HEK293 (cell line): ENCODE measurements at regions not wholly inside any gene's neighbourhood (a gene's known extent, or its start where the extent isn't known, plus 50 kb on each side); places are given as distances from the start of the nearest gene placed in this dataset.

Experiments used
- CTCF ChIA-PET: fragments of 350-600 bp; formaldehyde crosslinking; extraction: SDS; loops from one replicate; lab custom pipeline; 2021; ENCODE audit warnings: antibody characterized with exemption; lab: Yijun Ruan, JAX
- POLR2A ChIA-PET: fragments of 300-600 bp; formaldehyde crosslinking; extraction: SDS; loops from one replicate; lab custom pipeline; 2020; ENCODE audit warnings: antibody characterized with exemption, inconsistent platforms; lab: Yijun Ruan, JAX
- H3K27ac ChIP-seq: fragments of 200-500 bp; sonication (Bioruptor generic); 2 replicates; pipeline ENCODE4 v1.5.1; 2014; ENCODE audit warnings: low read depth, low read length, control low read depth, inconsistent platforms; ENCODE audit errors: extremely low read depth
- H3K36me3 ChIP-seq, 2 experiments: fragments of 200-500 bp in 1 of 2; sonication (Bioruptor generic) in 1 of 2; 1 replicate in 1 of 2; 2 replicates in 1 of 2; pipeline ENCODE4 v1.5.1; 2014 to 2017; ENCODE audit warnings: inconsistent platforms in 2 of 2, low read length in 2 of 2; ENCODE audit not compliant: control insufficient read depth in 2 of 2, insufficient read depth in 1 of 2
- H3K4me1 ChIP-seq: fragments of 200-500 bp; sonication (Bioruptor generic); 2 replicates; pipeline ENCODE4 v1.5.1; 2014; ENCODE audit warnings: mild to moderate bottlenecking, low read length, inconsistent platforms; ENCODE audit not compliant: control insufficient read depth, insufficient read depth
- H3K4me3 ChIP-seq: 2 replicates; pipeline ENCODE4 v1.5.1; 2011; ENCODE audit warnings: low read depth, mild to moderate bottlenecking, control low read depth, low read length, moderate library complexity
- H3K9me3 ChIP-seq: fragments of 200-500 bp; sonication (Bioruptor generic); 2 replicates; pipeline ENCODE4 v1.5.1; 2014; ENCODE audit warnings: low read depth, low read length, inconsistent platforms; ENCODE audit not compliant: control insufficient read depth, insufficient read depth
- BCL6B ChIP-seq: fragments of 450-650 bp; formaldehyde crosslinking; IDR thresholded peaks from 2 replicates; pipeline ENCODE4 v1.5.1; 2017; ENCODE audit warnings: missing biosample characterization, missing genetic modification characterization
- EGR2 ChIP-seq: fragments of 450-650 bp; formaldehyde crosslinking; IDR thresholded peaks from 2 replicates; pipeline ENCODE4 v1.5.1; 2016; ENCODE audit warnings: low read depth, missing biosample characterization, missing genetic modification characterization
- GLIS1 ChIP-seq: fragments of 450-650 bp; formaldehyde crosslinking; IDR thresholded peaks from 2 replicates; pipeline ENCODE4 v1.5.1; 2016; ENCODE audit warnings: missing biosample characterization, missing genetic modification characterization
- HOXC10 ChIP-seq: sonication (generic); formaldehyde crosslinking; IDR thresholded peaks from 2 replicates; pipeline ENCODE4 v1.8.1; 2023; ENCODE audit warnings: mild to moderate bottlenecking, missing genetic modification reagents
- KLF16 ChIP-seq: fragments of 450-650 bp; formaldehyde crosslinking; IDR thresholded peaks from 2 replicates; pipeline ENCODE4 v1.5.1; 2017; ENCODE audit warnings: missing biosample characterization, missing genetic modification characterization
- PATZ1 ChIP-seq: fragments of 450-650 bp; formaldehyde crosslinking; IDR thresholded peaks from 2 replicates; pipeline ENCODE4 v1.5.1; 2016; ENCODE audit warnings: missing biosample characterization, missing genetic modification characterization
- ZBTB6 ChIP-seq: fragments of 450-650 bp; formaldehyde crosslinking; IDR thresholded peaks from 2 replicates; pipeline ENCODE4 v1.5.1; 2017; ENCODE audit warnings: missing biosample characterization, missing genetic modification characterization
- ZEB2 ChIP-seq: fragments of 450-650 bp; formaldehyde crosslinking; IDR thresholded peaks from 2 replicates; pipeline ENCODE4 v1.5.1; 2016; ENCODE audit warnings: missing biosample characterization, missing genetic modification characterization
- ZNF114 ChIP-seq: fragments of 450-650 bp; formaldehyde crosslinking; IDR thresholded peaks from 2 replicates; pipeline ENCODE4 v1.5.0; 2017; ENCODE audit warnings: missing biosample characterization, missing genetic modification characterization
- ZNF146 ChIP-seq: fragments of 450-650 bp; formaldehyde crosslinking; IDR thresholded peaks from 2 replicates; pipeline ENCODE4 v1.5.1; 2016; ENCODE audit warnings: missing biosample characterization, missing genetic modification characterization
- ZNF175 ChIP-seq: fragments of 450-650 bp; formaldehyde crosslinking; IDR thresholded peaks from 2 replicates; pipeline ENCODE4 v1.5.1; 2016; ENCODE audit warnings: missing biosample characterization, missing genetic modification characterization
- ZNF311 ChIP-seq: fragments of 450-650 bp; formaldehyde crosslinking; IDR thresholded peaks from 2 replicates; pipeline ENCODE4 v1.5.1; 2017; ENCODE audit warnings: missing biosample characterization, missing genetic modification characterization, borderline replicate concordance
- ZNF335 ChIP-seq: fragments of 450-650 bp; formaldehyde crosslinking; conservative IDR thresholded peaks from 2 replicates; pipeline ENCODE4 v1.5.1; 2016; ENCODE audit warnings: missing biosample characterization, missing genetic modification characterization
- ZNF433 ChIP-seq: fragments of 450-650 bp; formaldehyde crosslinking; IDR thresholded peaks from 2 replicates; pipeline ENCODE4 v1.5.1; 2016; ENCODE audit warnings: missing biosample characterization, missing genetic modification characterization, low read depth
- ZNF473 ChIP-seq: fragments of 450-650 bp; formaldehyde crosslinking; IDR thresholded peaks from 2 replicates; pipeline ENCODE4 v1.5.1; 2017; ENCODE audit warnings: missing biosample characterization, missing genetic modification characterization
- ZNF488 ChIP-seq: fragments of 450-650 bp; formaldehyde crosslinking; IDR thresholded peaks from 2 replicates; pipeline ENCODE4 v1.5.1; 2016; ENCODE audit warnings: missing biosample characterization, missing genetic modification characterization
- ZNF548 ChIP-seq: fragments of 450-650 bp; formaldehyde crosslinking; IDR thresholded peaks from 2 replicates; pipeline ENCODE4 v1.5.1; 2016; ENCODE audit warnings: missing biosample characterization, missing genetic modification characterization
- ZNF561 ChIP-seq: fragments of 450-650 bp; IDR thresholded peaks from 2 replicates; pipeline ENCODE4 v1.5.1; 2018; ENCODE audit warnings: missing biosample characterization, missing genetic modification characterization, borderline replicate concordance
- ZNF580 ChIP-seq: fragments of 450-650 bp; formaldehyde crosslinking; IDR thresholded peaks from 2 replicates; pipeline ENCODE4 v1.5.1; 2016; ENCODE audit warnings: missing biosample characterization, missing genetic modification characterization
- ZNF629 ChIP-seq: fragments of 450-650 bp; formaldehyde crosslinking; IDR thresholded peaks from 2 replicates; pipeline ENCODE4 v1.5.1; 2017; ENCODE audit warnings: missing biosample characterization, missing genetic modification characterization
- ZNF692 ChIP-seq: fragments of 450-650 bp; formaldehyde crosslinking; IDR thresholded peaks from 2 replicates; pipeline ENCODE4 v1.5.1; 2016; ENCODE audit warnings: missing biosample characterization, missing genetic modification characterization
- ZNF707 ChIP-seq: fragments of 450-650 bp; formaldehyde crosslinking; IDR thresholded peaks from 2 replicates; pipeline ENCODE4 v1.5.1; 2016; ENCODE audit warnings: missing biosample characterization, missing genetic modification characterization
- ZNF747 ChIP-seq: fragments of 450-650 bp; formaldehyde crosslinking; IDR thresholded peaks from 2 replicates; pipeline ENCODE4 v1.5.1; 2016; ENCODE audit warnings: missing biosample characterization, missing genetic modification characterization
- ZXDB ChIP-seq: fragments of 450-650 bp; formaldehyde crosslinking; IDR thresholded peaks from 2 replicates; pipeline ENCODE4 v1.5.1; 2016; ENCODE audit warnings: missing biosample characterization, missing genetic modification characterization
- TF ChIP-seq, protein P1 (sequence below): fragments of 450-650 bp; formaldehyde crosslinking; IDR thresholded peaks from 2 replicates; pipeline ENCODE4 v1.5.1; 2017; ENCODE audit warnings: missing biosample characterization, missing genetic modification characterization

DNA sequence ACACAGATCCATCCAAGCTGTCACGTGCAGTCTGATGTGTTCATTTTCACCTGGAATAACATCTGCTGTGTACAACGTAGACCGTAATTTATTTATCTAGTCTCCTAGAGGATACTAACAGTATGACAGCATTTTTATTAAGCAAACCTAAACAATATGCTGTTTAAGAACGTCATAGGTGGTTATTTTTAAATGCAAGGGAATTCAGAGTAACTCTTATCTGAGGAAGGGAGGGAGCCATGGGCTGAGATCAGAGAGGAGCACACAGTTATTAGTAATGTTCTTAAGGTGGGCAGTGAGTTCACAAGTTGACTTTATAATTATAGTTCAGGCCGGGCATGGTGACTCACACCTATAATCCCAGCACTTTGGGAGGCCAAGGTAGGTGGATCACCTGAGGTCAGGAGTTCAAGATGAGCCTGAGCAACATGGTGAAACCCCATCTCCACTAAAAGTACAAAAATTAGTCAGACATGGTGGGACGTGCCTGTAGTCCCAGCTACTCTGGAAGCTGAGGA, 193.6 kb downstream of the UACA start (continued):
- TF ChIP-seq ZNF580, result no peak
- peak; percentile 46; the same call in 1 of the 2 replicates for TF ChIP-seq ZNF335 (tag by site-specific recombination)
- no peak for TF ChIP-seq ZNF488 (tag by site-specific recombination)
- peak; percentile 13; the same call in 1 of the 2 replicates for TF ChIP-seq ZNF692 (tag by site-specific recombination)
- peak; percentile 96 for TF ChIP-seq ZNF629 (tag by site-specific recombination)
- peak; percentile 57; the same call in 1 of the 2 replicates for TF ChIP-seq EGR2 (tag by site-specific recombination)
- TF ChIP-seq ZEB2 (tag by site-specific recombination), result peak; percentile 56; the same call in 1 of the 2 replicates
- peak; percentile 62; the same call in 1 of the 2 replicates for TF ChIP-seq ZXDB (tag by site-specific recombination)

- ChIA-PET CTCF (interaction anchor here (0.6 to 4.1 kb wide), 29 partner anchors 10 to 1116 kb away, joined by 3 to 46 read pairs (median 4); no protein-coding TSS in a partner anchor), POLR2A (interaction anchor here (0.6 to 1.7 kb wide), 4 partner anchors 8 to 229 kb away, joined by 3 to 9 read pairs (median 3); partner anchors contain the start of gene UACA)
- H3K27ac ChIP-seq, result peak overlapping the region; percentile 20; the same call in 1 of the 2 replicates
- no peaks in the 10 kb centered on the region for H3K36me3 ChIP-seq
- no peak overlapping the region for H3K4me3 ChIP-seq
- H3K9me3 ChIP-seq, result no peaks in the 10 kb centered on the region
- peaks cover 15% of the 10 kb centered on the region for H3K4me1 ChIP-seq
- TF ChIP-seq ZBTB6 (tag by site-specific recombination) (no peak), ZNF548 (no peak), ZNF114 (tag by site-specific recombination) (no peak), ZNF311 (tag by site-specific recombination) (no peak), ZNF747 (tag by site-specific recombination) (no peak), ZNF433 (tag by site-specific recombination) (no peak), ZNF561 (peak; percentile 42; the same call in 1 of the 2 replicates), ZNF707 (tag by site-specific recombination) (no peak), KLF16 (tag by site-specific recombination) (no peak), BCL6B (tag by site-specific recombination) (peak; percentile 38; the same call in 1 of the 2 replicates), ZNF473 (tag by site-specific recombination) (no peak), ZEB2 (tag by site-specific recombination) (no peak), ZNF175 (tag by site-specific recombination) (no peak), PATZ1 (tag by site-specific recombination) (no peak), GLIS1 (tag by site-specific recombination) (peak; percentile 38; the same call in 1 of the 2 replicates), HOXC10 (CRISPR knock-in tag) (no peak), ZNF146 (tag by site-specific recombination) (no peak)
- TF ChIP-seq, protein P1, sequence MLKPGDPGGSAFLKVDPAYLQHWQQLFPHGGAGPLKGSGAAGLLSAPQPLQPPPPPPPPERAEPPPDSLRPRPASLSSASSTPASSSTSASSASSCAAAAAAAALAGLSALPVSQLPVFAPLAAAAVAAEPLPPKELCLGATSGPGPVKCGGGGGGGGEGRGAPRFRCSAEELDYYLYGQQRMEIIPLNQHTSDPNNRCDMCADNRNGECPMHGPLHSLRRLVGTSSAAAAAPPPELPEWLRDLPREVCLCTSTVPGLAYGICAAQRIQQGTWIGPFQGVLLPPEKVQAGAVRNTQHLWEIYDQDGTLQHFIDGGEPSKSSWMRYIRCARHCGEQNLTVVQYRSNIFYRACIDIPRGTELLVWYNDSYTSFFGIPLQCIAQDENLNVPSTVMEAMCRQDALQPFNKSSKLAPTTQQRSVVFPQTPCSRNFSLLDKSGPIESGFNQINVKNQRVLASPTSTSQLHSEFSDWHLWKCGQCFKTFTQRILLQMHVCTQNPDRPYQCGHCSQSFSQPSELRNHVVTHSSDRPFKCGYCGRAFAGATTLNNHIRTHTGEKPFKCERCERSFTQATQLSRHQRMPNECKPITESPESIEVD (tag by site-specific recombination), result no peak
These were observed 194.2 kb downstream of the UACA start for GRCh38 chr15:70569091-70569713.
